Lower lobe of right lung (tissue), 2 donors: ENCODE measurements at regions not wholly inside any gene's neighbourhood (a gene's known extent, or its start where the extent isn't known, plus 50 kb on each side); places are given as distances from the start of the nearest gene placed in this dataset.

ENCODE experiments used
- ATAC-seq, 2 donors: fragments of 200-7000 bp; cut with Tn5 transposase; one replicate each; pipeline ENCODE4 v1.9.1; 2020 to 2022; ENCODE audit warnings: mild to moderate bottlenecking in 2 of 2, moderate library complexity in 2 of 2
- DNase-seq: peaks from one replicate; pipeline ENCODE4 v3.0.0-alpha.2; 2020
- H3K27ac ChIP-seq: fragments of 200-600 bp; one replicate; pipeline ENCODE4 v1.8.0; 2022
- H3K27me3 ChIP-seq: fragments of 200-600 bp; one replicate; pipeline ENCODE4 v1.8.0; 2022; ENCODE audit warnings: low read depth
- H3K36me3 ChIP-seq: fragments of 200-600 bp; one replicate; pipeline ENCODE4 v1.8.0; 2022; ENCODE audit warnings: mild to moderate bottlenecking
- H3K4me1 ChIP-seq: fragments of 200-600 bp; one replicate; pipeline ENCODE4 v1.8.0; 2022
- H3K4me3 ChIP-seq: fragments of 200-600 bp; one replicate; pipeline ENCODE4 v1.8.0; 2022; ENCODE audit warnings: mild to moderate bottlenecking
- H3K9me3 ChIP-seq: fragments of 200-600 bp; one replicate; pipeline ENCODE4 v1.8.0; 2022
- CTCF ChIP-seq: fragments of 200-600 bp; IDR thresholded peaks from one replicate; pipeline ENCODE4 v1.8.0; 2022; ENCODE audit warnings: antibody characterized with exemption, mild to moderate bottlenecking
- intact Hi-C: fragments of 100-400 bp; cut with DNase I; formaldehyde crosslinking; loops from one replicate; pipeline ENCODE4 v1.11.0; 2022
- donor health status: DM: no; HTN: yes; CAD: no; lungs with severe emphysema.

DNA sequence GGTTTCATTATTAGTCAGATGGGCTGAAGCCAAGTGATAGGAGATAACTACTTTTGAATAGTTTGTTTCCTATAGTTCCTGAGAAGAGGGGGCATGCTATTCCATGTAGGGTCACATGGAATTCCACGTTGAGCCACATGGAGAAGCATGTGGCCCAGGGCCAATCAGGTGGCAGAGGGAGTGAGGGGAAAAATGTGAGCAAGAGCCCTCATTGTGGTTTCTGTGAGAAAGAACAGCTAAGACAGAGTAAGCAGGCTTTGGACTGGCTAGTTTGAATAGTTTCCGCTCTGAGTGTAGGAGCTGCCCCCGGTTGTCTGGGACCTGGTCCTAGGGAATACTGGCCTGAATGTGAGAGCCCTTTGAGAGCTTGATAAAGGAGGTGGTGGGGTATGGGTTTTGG lies 69.9 kb upstream of the CNTNAP4 start:
- no peak overlapping the region for H3K4me3 ChIP-seq
- H3K27ac ChIP-seq = no peak overlapping the region
- H3K27me3 ChIP-seq = no peaks in the 10 kb centered on the region
- ATAC-seq (no peak), DNase-seq (no peak)
- no peak for TF ChIP-seq CTCF
- H3K36me3 ChIP-seq = no peaks in the 10 kb centered on the region
- intact Hi-C loops = no loop called here
- H3K9me3 ChIP-seq = no peaks in the 10 kb centered on the region
- H3K4me1 ChIP-seq = no peaks in the 10 kb centered on the region

DNA sequence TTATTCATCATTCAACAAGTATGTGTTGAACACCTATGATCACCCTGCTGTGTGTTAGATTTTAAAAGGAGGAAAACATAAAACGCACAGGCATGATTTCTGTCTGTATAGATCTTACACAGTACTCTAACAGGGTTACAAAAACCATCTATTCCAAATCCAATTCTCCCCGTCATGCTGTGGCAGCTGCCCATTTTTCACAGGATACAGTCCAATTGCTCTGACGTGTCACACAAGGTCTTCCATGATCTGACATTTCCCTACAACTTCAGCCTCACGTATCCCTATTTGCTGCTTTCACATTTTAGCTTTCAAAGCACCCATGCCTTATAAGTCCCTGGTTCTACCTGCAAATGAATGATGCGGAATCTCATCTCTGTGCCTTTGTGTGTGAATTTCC lies 67.0 kb upstream of the CNTNAP4 start:
- no peak for DNase-seq
- Histone ChIP-seq H3K27me3 (no peaks in the 10 kb centered on the region), H3K36me3 (no peaks in the 10 kb centered on the region), H3K9me3 (peaks cover 10% of the 10 kb centered on the region), H3K27ac (no peak overlapping the region), H3K4me1 (no peaks in the 10 kb centered on the region), H3K4me3 (no peak overlapping the region)
- no peak for TF ChIP-seq CTCF
- ATAC-seq = no peak
- intact Hi-C loops = no loop called here

GRCh38 chr16:76213860-76214259 lies 63.3 kb upstream of the CNTNAP4 start:
- H3K36me3 ChIP-seq = no peaks in the 10 kb centered on the region
- intact Hi-C loops = no loop called here
- peaks cover 10% of the 10 kb centered on the region for H3K9me3 ChIP-seq

DNA sequence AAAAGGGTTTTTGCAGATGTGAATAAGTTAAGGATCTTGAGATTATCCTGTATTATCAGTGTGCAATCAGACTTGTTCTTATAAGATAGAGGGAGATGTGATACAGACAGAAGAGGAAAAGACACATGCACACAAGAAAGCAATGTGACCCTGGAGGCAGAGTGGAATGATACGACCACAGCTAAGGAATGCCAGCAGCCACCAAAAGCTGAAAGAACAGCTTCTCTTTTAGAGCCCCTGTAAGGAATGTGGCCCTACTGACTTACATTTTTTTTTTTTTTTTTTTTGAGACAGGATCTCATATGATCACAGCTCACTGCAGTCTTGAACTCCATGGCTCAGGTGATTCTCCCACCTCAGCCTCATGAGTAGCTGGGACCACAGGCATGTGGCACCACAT lies 62.3 kb upstream of the CNTNAP4 start:
- no peaks in the 10 kb centered on the region for H3K4me1 ChIP-seq
- no peak overlapping the region for H3K4me3 ChIP-seq
- H3K36me3 ChIP-seq = no peaks in the 10 kb centered on the region
- intact Hi-C loops = no loop called here
- no peak overlapping the region for H3K27ac ChIP-seq
- no peak for ATAC-seq
- no peaks in the 10 kb centered on the region for H3K27me3 ChIP-seq
- H3K9me3 ChIP-seq = peaks cover 10% of the 10 kb centered on the region
- no peak for TF ChIP-seq CTCF
- no peak for DNase-seq

More at GRCh38 chr16:76213860-76214259, 63.3 kb upstream of the CNTNAP4 start:
- DNase-seq (no peak), ATAC-seq (no peak)
- TF ChIP-seq CTCF = no peak
- Histone ChIP-seq H3K4me3 (no peak overlapping the region), H3K27ac (no peak overlapping the region), H3K27me3 (no peaks in the 10 kb centered on the region), H3K4me1 (no peaks in the 10 kb centered on the region)

DNA sequence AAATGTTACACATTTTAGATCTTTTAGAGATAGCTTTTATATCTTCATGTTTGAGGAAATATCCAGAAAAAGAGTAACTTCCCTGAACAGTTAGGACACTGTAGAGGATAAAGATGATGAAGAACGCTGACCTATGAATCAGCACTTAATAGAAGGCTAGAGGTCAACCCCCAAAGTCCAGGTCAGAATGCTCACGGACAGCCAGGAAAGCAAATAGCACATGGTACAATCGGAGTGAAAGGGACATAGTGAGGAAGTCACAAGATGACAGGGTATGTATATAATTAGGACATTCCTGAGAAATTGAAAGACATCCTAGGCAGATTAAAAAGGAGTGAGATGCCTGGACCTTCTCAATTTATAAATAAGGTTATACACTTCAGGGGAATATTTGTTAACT lies 55.1 kb upstream of the CNTNAP4 start:
- DNase-seq = no peak
- no peaks in the 10 kb centered on the region for H3K36me3 ChIP-seq
- no peak for ATAC-seq
- no peaks in the 10 kb centered on the region for H3K27me3 ChIP-seq
- intact Hi-C loops = no loop called here
- no peak overlapping the region for H3K27ac ChIP-seq
- no peak overlapping the region for H3K4me3 ChIP-seq
- TF ChIP-seq CTCF = no peak
- no peaks in the 10 kb centered on the region for H3K4me1 ChIP-seq
- no peaks in the 10 kb centered on the region for H3K9me3 ChIP-seq

DNA sequence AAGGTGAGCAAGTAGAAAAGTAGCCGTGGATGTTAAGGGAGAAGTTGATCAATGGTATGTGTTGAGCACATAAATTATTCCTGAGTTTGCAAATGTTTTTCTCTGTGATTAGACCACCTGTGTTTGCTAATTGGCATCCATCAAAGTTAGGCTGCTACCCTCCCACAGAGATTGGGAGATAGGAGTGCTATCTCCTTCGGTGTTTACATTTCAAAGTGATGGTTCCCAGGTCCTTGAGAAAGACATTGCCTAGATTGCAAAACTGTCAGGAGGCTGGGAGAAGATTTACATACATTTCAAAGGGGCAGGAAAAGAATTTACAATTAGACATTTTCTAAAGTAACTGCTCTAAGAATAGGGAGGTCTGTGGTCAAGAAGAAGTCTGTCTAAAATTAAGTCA lies 54.3 kb upstream of the CNTNAP4 start:
- Histone ChIP-seq H3K36me3 (no peaks in the 10 kb centered on the region), H3K4me1 (no peaks in the 10 kb centered on the region), H3K9me3 (no peaks in the 10 kb centered on the region), H3K4me3 (no peak overlapping the region), H3K27me3 (no peaks in the 10 kb centered on the region), H3K27ac (no peak overlapping the region)
- TF ChIP-seq CTCF = no peak
- ATAC-seq (no peak), DNase-seq (no peak)
- intact Hi-C loops = no loop called here
